ENCODE measurements at regions not wholly inside any gene's neighbourhood (a gene's known extent, or its start where the extent isn't known, plus 50 kb on each side); places are given as distances from the start of the nearest gene placed in this dataset.
"Not testable (repeated sequence)": the region's sequence is repeated elsewhere in the genome, so short reads cannot be mapped to it uniquely, and the experiment has no call there.

- no CpG with 5 or more reads among the region's 14 CpGs for WGBS, 2 experiments (ENCODE audit: insufficient coverage in 2 of 2)
- not testable (repeated sequence) for H3K9me3 ChIP-seq (ENCODE audit: control insufficient read depth, low read length); H3K4me3 ChIP-seq (ENCODE audit: extremely low read depth, insufficient read depth, low read length, poor library complexity, severe bottlenecking); H3K36me3 ChIP-seq (ENCODE audit: control insufficient read depth, insufficient read depth, low read length); H3K4me1 ChIP-seq (ENCODE audit: control insufficient read depth, insufficient read depth, low read length, poor library complexity, severe bottlenecking); H3K27ac ChIP-seq (ENCODE audit: low read depth, low read length, severe bottlenecking)
Measured at GRCh38 chr21:6557415-6557814, 3964.0 kb upstream of the TPTE start.

GRCh38 chr21:6561168-6561567 is 3960.2 kb upstream of the TPTE start:
- H3K27ac ChIP-seq (ENCODE audit: low read depth, low read length, severe bottlenecking); H3K36me3 ChIP-seq (ENCODE audit: control insufficient read depth, insufficient read depth, low read length); H3K4me1 ChIP-seq (ENCODE audit: control insufficient read depth, insufficient read depth, low read length, poor library complexity, severe bottlenecking); H3K9me3 ChIP-seq (ENCODE audit: control insufficient read depth, low read length); H3K4me3 ChIP-seq (ENCODE audit: extremely low read depth, insufficient read depth, low read length, poor library complexity, severe bottlenecking): not testable (repeated sequence)
- WGBS, 2 experiments (ENCODE audit: insufficient coverage in 2 of 2), result no CpG with 5 or more reads among the region's 10 CpGs

GRCh38 chr21:6561578-6561977 is 3959.8 kb upstream of the TPTE start:
- not testable (repeated sequence) for H3K4me1 ChIP-seq (ENCODE audit: control insufficient read depth, insufficient read depth, low read length, poor library complexity, severe bottlenecking); H3K4me3 ChIP-seq (ENCODE audit: extremely low read depth, insufficient read depth, low read length, poor library complexity, severe bottlenecking); H3K27ac ChIP-seq (ENCODE audit: low read depth, low read length, severe bottlenecking); H3K36me3 ChIP-seq (ENCODE audit: control insufficient read depth, insufficient read depth, low read length); H3K9me3 ChIP-seq (ENCODE audit: control insufficient read depth, low read length)
- WGBS, 2 experiments (ENCODE audit: insufficient coverage in 2 of 2), result no CpG with 5 or more reads among the region's 9 CpGs

- not testable (repeated sequence) for H3K4me3 ChIP-seq (ENCODE audit: extremely low read depth, insufficient read depth, low read length, poor library complexity, severe bottlenecking)
Measured at GRCh38 chr21:6564543-6565166, 3956.7 kb upstream of the TPTE start.

GRCh38 chr21:6565190-6566094 is 3955.9 kb upstream of the TPTE start:
- not testable (repeated sequence) for H3K27ac ChIP-seq (ENCODE audit: low read depth, low read length, severe bottlenecking); H3K4me3 ChIP-seq (ENCODE audit: extremely low read depth, insufficient read depth, low read length, poor library complexity, severe bottlenecking); H3K4me1 ChIP-seq (ENCODE audit: control insufficient read depth, insufficient read depth, low read length, poor library complexity, severe bottlenecking); H3K36me3 ChIP-seq (ENCODE audit: control insufficient read depth, insufficient read depth, low read length); H3K9me3 ChIP-seq (ENCODE audit: control insufficient read depth, low read length)
- 73 to 76% methylated on average over 5 to 10 of the region's 17 CpGs for WGBS, 2 experiments (ENCODE audit: insufficient coverage in 2 of 2)

More at GRCh38 chr21:6564543-6565166, 3956.7 kb upstream of the TPTE start:
- not testable (repeated sequence) for H3K9me3 ChIP-seq (ENCODE audit: control insufficient read depth, low read length); H3K36me3 ChIP-seq (ENCODE audit: control insufficient read depth, insufficient read depth, low read length); H3K27ac ChIP-seq (ENCODE audit: low read depth, low read length, severe bottlenecking); H3K4me1 ChIP-seq (ENCODE audit: control insufficient read depth, insufficient read depth, low read length, poor library complexity, severe bottlenecking)
- WGBS, 2 experiments (ENCODE audit: insufficient coverage in 2 of 2), result no CpG with 5 or more reads among the region's 44 CpGs

GRCh38 chr21:6567542-6567941 is 3953.8 kb upstream of the TPTE start:
- WGBS, 2 experiments (ENCODE audit: insufficient coverage in 2 of 2), result no CpG with 5 or more reads among the region's 5 CpGs
- not testable (repeated sequence) for H3K27ac ChIP-seq (ENCODE audit: low read depth, low read length, severe bottlenecking); H3K9me3 ChIP-seq (ENCODE audit: control insufficient read depth, low read length); H3K4me3 ChIP-seq (ENCODE audit: extremely low read depth, insufficient read depth, low read length, poor library complexity, severe bottlenecking); H3K4me1 ChIP-seq (ENCODE audit: control insufficient read depth, insufficient read depth, low read length, poor library complexity, severe bottlenecking); H3K36me3 ChIP-seq (ENCODE audit: control insufficient read depth, insufficient read depth, low read length)

GRCh38 chr21:6569152-6569551 is 3952.2 kb upstream of the TPTE start:
- not testable (repeated sequence) for H3K36me3 ChIP-seq (ENCODE audit: control insufficient read depth, insufficient read depth, low read length); H3K4me3 ChIP-seq (ENCODE audit: extremely low read depth, insufficient read depth, low read length, poor library complexity, severe bottlenecking); H3K27ac ChIP-seq (ENCODE audit: low read depth, low read length, severe bottlenecking); H3K9me3 ChIP-seq (ENCODE audit: control insufficient read depth, low read length); H3K4me1 ChIP-seq (ENCODE audit: control insufficient read depth, insufficient read depth, low read length, poor library complexity, severe bottlenecking)
- no CpG with 5 or more reads among the region's 16 CpGs for whole genome bisulfite sequencing, 2 experiments (ENCODE audit: insufficient coverage in 2 of 2)

- H3K27ac ChIP-seq (ENCODE audit: low read depth, low read length, severe bottlenecking); H3K4me3 ChIP-seq (ENCODE audit: extremely low read depth, insufficient read depth, low read length, poor library complexity, severe bottlenecking); H3K4me1 ChIP-seq (ENCODE audit: control insufficient read depth, insufficient read depth, low read length, poor library complexity, severe bottlenecking); H3K9me3 ChIP-seq (ENCODE audit: control insufficient read depth, low read length); H3K36me3 ChIP-seq (ENCODE audit: control insufficient read depth, insufficient read depth, low read length): not testable (repeated sequence)
- WGBS, 2 experiments (ENCODE audit: insufficient coverage in 2 of 2), result no CpG with 5 or more reads among the region's 19 CpGs
Measured at GRCh38 chr21:6569587-6570392, 3951.6 kb upstream of the TPTE start.

GRCh38 chr21:6570700-6571368 is 3950.5 kb upstream of the TPTE start:
- not testable (repeated sequence) for H3K27ac ChIP-seq (ENCODE audit: low read depth, low read length, severe bottlenecking)

GRCh38 chr21:6573576-6573975 is 3947.8 kb upstream of the TPTE start:
- not testable (repeated sequence) for H3K27ac ChIP-seq (ENCODE audit: low read depth, low read length, severe bottlenecking); H3K9me3 ChIP-seq (ENCODE audit: control insufficient read depth, low read length); H3K4me3 ChIP-seq (ENCODE audit: extremely low read depth, insufficient read depth, low read length, poor library complexity, severe bottlenecking); H3K4me1 ChIP-seq (ENCODE audit: control insufficient read depth, insufficient read depth, low read length, poor library complexity, severe bottlenecking); H3K36me3 ChIP-seq (ENCODE audit: control insufficient read depth, insufficient read depth, low read length)
- no CpG with 5 or more reads among the region's 15 CpGs for WGBS, 2 experiments (ENCODE audit: insufficient coverage in 2 of 2)

More at GRCh38 chr21:6570700-6571368, 3950.5 kb upstream of the TPTE start:
- not testable (repeated sequence) for H3K4me3 ChIP-seq (ENCODE audit: extremely low read depth, insufficient read depth, low read length, poor library complexity, severe bottlenecking); H3K9me3 ChIP-seq (ENCODE audit: control insufficient read depth, low read length); H3K36me3 ChIP-seq (ENCODE audit: control insufficient read depth, insufficient read depth, low read length); H3K4me1 ChIP-seq (ENCODE audit: control insufficient read depth, insufficient read depth, low read length, poor library complexity, severe bottlenecking)
- no CpG with 5 or more reads among the region's 24 CpGs for WGBS, 2 experiments (ENCODE audit: insufficient coverage in 2 of 2)
